IMR-90 (cell line): ENCODE measurements at regions not wholly inside any gene's neighbourhood (a gene's known extent, or its start where the extent isn't known, plus 50 kb on each side); places are given as distances from the start of the nearest gene placed in this dataset.

Experiments used
- ATAC-seq: fragments of 200-7000 bp; cut with Tn5 transposase; 2 replicates; pipeline ENCODE4 v1.9.1; 2020; ENCODE audit warnings: low read depth, mild to moderate bottlenecking, moderate library complexity
- BruUV-seq: library from RNA; stranded (reverse); fragments of 400-500 nt; replicated peaks from 2 replicates; lab custom pipeline; 2021; lab: Mats Ljungman, UMichigan
- CTCF ChIA-PET: fragments of 300-600 bp; formaldehyde crosslinking; extraction: SDS; loops from one replicate; lab custom pipeline; 2021; ENCODE audit warnings: antibody characterized with exemption; lab: Yijun Ruan, JAX
- POLR2A ChIA-PET: fragments of 300-600 bp; sonication (Branson Sonifier 250); formaldehyde crosslinking; loops from one replicate; lab custom pipeline; 2022; ENCODE audit warnings: antibody characterized with exemption; ENCODE audit not compliant: unreplicated experiment; lab: Charles Lee
- DNase-seq: peaks from one replicate; pipeline ENCODE4 v3.0.0; 2013
- H2AFZ ChIP-seq: replicated peaks from 2 replicates; pipeline ENCODE3; 2013; ENCODE audit warnings: low read length, mild to moderate bottlenecking; ENCODE audit not compliant: poor library complexity
- H2AK5ac ChIP-seq: 2 replicates; pipeline ENCODE4 v1.6.1; 2013; ENCODE audit warnings: low read depth, low read length, inconsistent platforms
- H2AK9ac ChIP-seq: replicated peaks from 2 replicates; pipeline ENCODE3; 2013; ENCODE audit warnings: mild to moderate bottlenecking, low read depth, low read length, moderate library complexity; ENCODE audit not compliant: poor library complexity
- H2BK120ac ChIP-seq: 2 replicates; pipeline ENCODE4 v1.6.1; 2013; ENCODE audit warnings: low read depth, low read length, inconsistent platforms
- H2BK15ac ChIP-seq: 3 replicates; pipeline ENCODE4 v1.6.1; 2013; ENCODE audit warnings: low read depth, low read length, inconsistent platforms
- H2BK20ac ChIP-seq: 2 replicates; pipeline ENCODE4 v1.6.1; 2013; ENCODE audit warnings: low read depth, mild to moderate bottlenecking, inconsistent platforms, low read length, moderate library complexity
- H2BK5ac ChIP-seq: 2 replicates; pipeline ENCODE4 v1.6.1; 2013; ENCODE audit warnings: mild to moderate bottlenecking, low read depth, low read length, inconsistent platforms; ENCODE audit not compliant: poor library complexity, severe bottlenecking
- H3K14ac ChIP-seq: replicated peaks from 2 replicates; pipeline ENCODE4 v1.6.1; 2013; ENCODE audit warnings: low read depth, low read length, inconsistent platforms
- H3K18ac ChIP-seq: 2 replicates; pipeline ENCODE4 v1.6.1; 2013; ENCODE audit warnings: low read depth, low read length, control low read depth
- H3K23ac ChIP-seq: 2 replicates; pipeline ENCODE4 v1.6.1; 2013; ENCODE audit warnings: low read depth, low read length, inconsistent platforms
- H3K27ac ChIP-seq: 2 replicates; pipeline ENCODE4 v1.5.1; 2013; ENCODE audit warnings: mild to moderate bottlenecking, control low read depth, low read length; ENCODE audit not compliant: insufficient read depth
- H3K27me3 ChIP-seq: 2 replicates; pipeline ENCODE4 v1.6.1; 2013; ENCODE audit warnings: low read length; ENCODE audit not compliant: control insufficient read depth, insufficient read depth
- H3K36me3 ChIP-seq: 2 replicates; pipeline ENCODE4 v1.6.1; 2013; ENCODE audit warnings: low read length, mixed read lengths; ENCODE audit not compliant: control insufficient read depth, insufficient read depth
- H3K4ac ChIP-seq: 2 replicates; pipeline ENCODE4 v1.6.1; 2013; ENCODE audit warnings: low read depth, low read length, inconsistent platforms
- H3K4me1 ChIP-seq: 2 replicates; pipeline ENCODE4 v1.6.1; 2013; ENCODE audit warnings: low read length, mixed read lengths; ENCODE audit not compliant: control insufficient read depth, insufficient read depth
- H3K4me2 ChIP-seq: 2 replicates; pipeline ENCODE4 v1.6.1; 2013; ENCODE audit warnings: low read depth, mild to moderate bottlenecking, control low read depth, low read length, moderate library complexity
- H3K4me3 ChIP-seq: 2 replicates; pipeline ENCODE4 v1.5.1; 2013; ENCODE audit warnings: low read depth, mild to moderate bottlenecking, control low read depth, low read length, moderate library complexity; ENCODE audit not compliant: insufficient read depth
- H3K56ac ChIP-seq: 2 replicates; pipeline ENCODE4 v1.6.1; 2013; ENCODE audit warnings: low read length, inconsistent platforms; ENCODE audit not compliant: insufficient read depth; ENCODE audit errors: extremely low read depth
- H3K79me1 ChIP-seq, 2 experiments: 2 replicates each; pipeline ENCODE4 v1.6.1; 2013; ENCODE audit warnings: low read length in 2 of 2, inconsistent platforms in 1 of 2, low read depth in 1 of 2
- H3K9ac ChIP-seq: 2 replicates; pipeline ENCODE4 v1.6.1; 2013; ENCODE audit warnings: low read depth, low read length, control low read depth
- H3K9me1 ChIP-seq: 2 replicates; pipeline ENCODE4 v1.6.1; 2013; ENCODE audit warnings: low read length, inconsistent platforms; ENCODE audit not compliant: insufficient read depth
- H3K9me3 ChIP-seq: 2 replicates; pipeline ENCODE4 v1.6.1; 2013; ENCODE audit warnings: low read length; ENCODE audit not compliant: control insufficient read depth, insufficient read depth
- H4K20me1 ChIP-seq: 2 replicates; pipeline ENCODE4 v1.6.1; 2013; ENCODE audit warnings: low read length, inconsistent platforms; ENCODE audit not compliant: insufficient read depth
- H4K5ac ChIP-seq: 2 replicates; pipeline ENCODE4 v1.6.1; 2013; ENCODE audit warnings: mild to moderate bottlenecking, low read depth, low read length, control low read depth
- H4K8ac ChIP-seq, 2 experiments: 2 replicates each; pipeline ENCODE4 v1.6.1; 2013; ENCODE audit warnings: low read depth in 2 of 2, low read length in 2 of 2, control low read depth in 1 of 2, inconsistent platforms in 1 of 2
- H4K91ac ChIP-seq: 2 replicates; pipeline ENCODE4 v1.6.1; 2013; ENCODE audit warnings: low read depth, low read length, inconsistent platforms; ENCODE audit not compliant: insufficient read depth
- BHLHE40 ChIP-seq: fragments of 150-350 bp; IDR thresholded peaks from 2 replicates; pipeline ENCODE4 v1.6.1; 2016; ENCODE audit warnings: mild to moderate bottlenecking, low read depth, low read length
- CEBPB ChIP-seq: IDR thresholded peaks from 2 replicates; pipeline ENCODE4 v1.6.1; 2012; ENCODE audit warnings: low read depth, low read length, improper control_type of control experiment
- CHD1 ChIP-seq: IDR thresholded peaks from 2 replicates; pipeline ENCODE4 v1.6.1; 2012; ENCODE audit warnings: low read depth, low read length, improper control_type of control experiment
- CTCF ChIP-seq: conservative IDR thresholded peaks from 2 replicates; pipeline ENCODE4 v1.5.1; 2012; ENCODE audit warnings: mild to moderate bottlenecking, low read depth, low read length, improper control_type of control experiment
- ELK1 ChIP-seq: fragments of 150-350 bp; IDR thresholded peaks from 2 replicates; pipeline ENCODE4 v1.6.1; 2016; ENCODE audit warnings: low read depth, mild to moderate bottlenecking, low read length, moderate library complexity, borderline replicate concordance
- FOS ChIP-seq: fragments of 150-350 bp; IDR thresholded peaks from 2 replicates; pipeline ENCODE4 v1.6.1; 2016; ENCODE audit warnings: low read depth, low read length
- MAFK ChIP-seq: IDR thresholded peaks from 2 replicates; pipeline ENCODE4 v1.6.1; 2012; ENCODE audit warnings: low read depth, low read length, improper control_type of control experiment
- MAZ ChIP-seq: IDR thresholded peaks from 2 replicates; pipeline ENCODE4 v1.6.1; 2012; ENCODE audit warnings: low read depth, mild to moderate bottlenecking, low read length, improper control_type of control experiment, moderate library complexity, borderline replicate concordance
- MXI1 ChIP-seq: IDR thresholded peaks from 2 replicates; pipeline ENCODE4 v1.6.1; 2012; ENCODE audit warnings: low read depth, mild to moderate bottlenecking, low read length, moderate library complexity, borderline replicate concordance
- NFE2L2 ChIP-seq: fragments of 150-350 bp; IDR thresholded peaks from 2 replicates; pipeline ENCODE4 v1.6.1; 2016; ENCODE audit warnings: low read depth, mild to moderate bottlenecking, low read length
- POLR2A ChIP-seq: IDR thresholded peaks from 2 replicates; pipeline ENCODE4 v1.6.1; 2012; ENCODE audit warnings: mild to moderate bottlenecking, low read depth, low read length
- RAD21 ChIP-seq: IDR thresholded peaks from 2 replicates; pipeline ENCODE4 v1.6.1; 2012; ENCODE audit warnings: low read length, improper control_type of control experiment
- RCOR1 ChIP-seq: IDR thresholded peaks from 2 replicates; pipeline ENCODE4 v1.6.1; 2012; ENCODE audit warnings: mild to moderate bottlenecking, low read length, improper control_type of control experiment; ENCODE audit not compliant: insufficient replicate concordance
- RFX5 ChIP-seq: IDR thresholded peaks from 2 replicates; pipeline ENCODE4 v1.8.0; 2012; ENCODE audit warnings: low read depth, mild to moderate bottlenecking, low read length, moderate library complexity
- SMC3 ChIP-seq: fragments of 150-350 bp; IDR thresholded peaks from 2 replicates; pipeline ENCODE4 v1.6.1; 2016; ENCODE audit warnings: low read depth, mild to moderate bottlenecking, antibody characterized with exemption, low read length, moderate library complexity
- USF2 ChIP-seq: fragments of 150-350 bp; IDR thresholded peaks from 2 replicates; pipeline ENCODE4 v1.6.1; 2017; ENCODE audit warnings: mild to moderate bottlenecking, antibody characterized with exemption, low read length, low read depth
- WGBS, 2 experiments: methylation state at CpG; one replicate each; pipeline versions ENCODE4 v1.1.5 to v1.1.7; 2013; ENCODE audit warnings: missing lambda C conversion rate in 2 of 2; ENCODE audit not compliant: insufficient read length in 1 of 2; ENCODE audit errors: extremely low coverage in 2 of 2; 5-methylcytosine and 5-hydroxymethylcytosine counted together
- dilution Hi-C: fragments of 300-500 bp; cut with HindIII; formaldehyde crosslinking; loops from one replicate; pipeline ENCODE4 v1.14.3; 2018; ENCODE audit warnings: low sequenced_read_pairs; ENCODE audit not compliant: unreplicated experiment
- in situ Hi-C: fragments of 300-500 bp; cut with MboI; formaldehyde crosslinking; loops from 3 replicates; pipeline ENCODE4 v1.14.3; 2019; ENCODE audit warnings: low sequenced_read_pairs, inconsistent platforms, mixed read lengths
- intact Hi-C: fragments of 100-400 bp; cut with micrococcal nuclease; formaldehyde crosslinking; loops from 2 replicates; pipeline ENCODE4 v1.10.0; 2022

DNA sequence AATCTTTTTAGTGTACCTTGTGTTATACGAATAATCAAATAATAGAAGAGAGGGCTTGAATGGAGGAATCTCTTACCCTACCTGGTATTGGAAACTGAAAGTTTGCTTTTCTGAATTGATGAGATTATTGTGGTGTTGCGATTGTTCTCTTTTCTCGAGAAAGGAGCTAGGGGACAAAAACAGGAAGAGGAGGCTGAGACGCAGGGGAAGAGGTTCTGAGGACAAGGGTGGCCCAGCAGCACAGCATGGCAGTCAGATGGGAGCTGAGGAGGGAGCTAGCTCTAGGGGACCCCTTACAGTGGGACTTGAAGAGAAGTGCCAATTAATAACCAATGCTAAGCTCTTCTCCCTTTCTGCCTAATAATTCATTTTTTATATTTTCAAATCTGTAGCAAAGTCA lies 183.3 kb upstream of the DMAC1 start:
- H3K27me3 ChIP-seq, result no peaks in the 10 kb centered on the region
- H4K8ac ChIP-seq, result no peak overlapping the region
- 100% methylated on average over 1 of the region's 4 CpGs; no CpG with 5 or more reads in 1 of the 2 experiments for WGBS, 2 experiments
- no peak overlapping the region for H2BK20ac ChIP-seq
- H4K20me1 ChIP-seq, result no peaks in the 10 kb centered on the region
- no TSS peak for BruUV-seq
- H2BK120ac ChIP-seq, result no peak overlapping the region
- H4K91ac ChIP-seq, result no peak overlapping the region
- H4K5ac ChIP-seq, result no peak overlapping the region
- H3K9me3 ChIP-seq, result peaks cover 11% of the 10 kb centered on the region
- CTCF ChIA-PET, result no interaction called here
- no peak overlapping the region for H3K23ac ChIP-seq
- in situ Hi-C loops (no loop called here), intact Hi-C loops (no loop called here), dilution Hi-C loops (no loop called here)
- ATAC-seq (no peak), DNase-seq (no peak)
- H2BK15ac ChIP-seq, result no peak overlapping the region
- H3K14ac ChIP-seq, result no peak overlapping the region
- TF ChIP-seq RCOR1 (no peak), BHLHE40 (no peak), ELK1 (no peak), FOS (no peak), SMC3 (no peak), POLR2A (no peak), RAD21 (no peak), MAZ (no peak), MAFK (no peak), RFX5 (no peak), CTCF (no peak), USF2 (no peak), CEBPB (no peak), NFE2L2 (no peak), MXI1 (no peak), CHD1 (no peak)
- H2AK9ac ChIP-seq, result no peak overlapping the region
- H3K36me3 ChIP-seq, result no peaks in the 10 kb centered on the region
- no peak overlapping the region for H3K56ac ChIP-seq
- H3K27ac ChIP-seq, result no peak overlapping the region
- no peak overlapping the region for H2AFZ ChIP-seq
- H3K4me3 ChIP-seq, result no peak overlapping the region
- no peak overlapping the region for H3K9ac ChIP-seq
- H3K79me1 ChIP-seq, result no peaks in the 10 kb centered on the region
- no peak overlapping the region for H2AK5ac ChIP-seq
- H3K4ac ChIP-seq, result no peak overlapping the region
- H3K9me1 ChIP-seq, result no peaks in the 10 kb centered on the region
- H3K4me1 ChIP-seq, result no peaks in the 10 kb centered on the region
- no peak overlapping the region for H3K4me2 ChIP-seq
- H3K18ac ChIP-seq, result no peak overlapping the region
- H2BK5ac ChIP-seq, result no peak overlapping the region
- POLR2A ChIA-PET, result interaction anchor here (0.6 kb wide), 1 partner anchor 941 kb away, joined by 3 read pairs; no protein-coding TSS in a partner anchor
